GM12878 (cell line): ENCODE measurements at regions not wholly inside any gene's neighbourhood (a gene's known extent, or its start where the extent isn't known, plus 50 kb on each side); places are given as distances from the start of the nearest gene placed in this dataset.

Experiments
- ATAC-seq: fragments of 200-7000 bp; cut with Tn5 transposase; 3 replicates; pipeline ENCODE4 v1.9.1; 2020; ENCODE audit warnings: mild to moderate bottlenecking, moderate library complexity
- BruUV-seq: library from RNA; stranded (reverse); fragments of 400-500 nt; replicated peaks from 2 replicates; lab custom pipeline; 2021; lab: Mats Ljungman, UMichigan
- CTCF ChIA-PET: fragments of 300-600 bp; sonication (Branson Sonifier 250); formaldehyde crosslinking; extraction: SDS; loops from one replicate; lab custom pipeline; 2021; ENCODE audit warnings: inconsistent platforms; lab: Yijun Ruan, JAX
- POLR2A ChIA-PET: fragments of 350-600 bp; formaldehyde crosslinking; extraction: SDS; loops from one replicate; lab custom pipeline; 2021; ENCODE audit warnings: inconsistent platforms; lab: Charles Lee
- RAD21 ChIA-PET: fragments of 300-600 bp; sonication (Branson Sonifier 250); formaldehyde crosslinking; loops from one replicate; lab custom pipeline; 2023; ENCODE audit warnings: antibody characterized with exemption; ENCODE audit not compliant: unreplicated experiment; lab: Charles Lee
- SMC1A ChIA-PET: fragments of 300-600 bp; sonication (Branson Sonifier 250); formaldehyde crosslinking; loops from one replicate; lab custom pipeline; 2023; ENCODE audit not compliant: unreplicated experiment, uncharacterized antibody; lab: Charles Lee
- DNase-seq: peaks from one replicate; pipeline ENCODE4 v3.0.0-alpha.2; 2011; ENCODE audit warnings: low read depth, low spot score
- FAIRE-seq: peaks from 3 replicates; lab custom pipeline; 2011; peaks lifted over from hg19 to GRCh38; lab: Jason Lieb, UNC
- H2AFZ ChIP-seq: 2 replicates; pipeline ENCODE4 v1.6.0; 2011; ENCODE audit warnings: low read depth, low read length, control low read depth; ENCODE audit not compliant: control insufficient read depth
- H3K27ac ChIP-seq: 2 replicates; pipeline ENCODE4 v1.5.1; 2011; ENCODE audit warnings: control low read depth; ENCODE audit not compliant: control insufficient read depth, insufficient read depth
- H3K27me3 ChIP-seq, 2 experiments: replicated peaks in 1 of 2; 2 replicates each; pipeline versions ENCODE4 v1.6.0 to v1.6.1; 2011; ENCODE audit warnings: low read length in 1 of 2; ENCODE audit not compliant: control insufficient read depth in 2 of 2, insufficient read depth in 2 of 2
- H3K36me3 ChIP-seq, 2 experiments: 2 replicates each; pipeline ENCODE4 v1.5.1; 2011; ENCODE audit warnings: low read length in 1 of 2; ENCODE audit not compliant: control insufficient read depth in 2 of 2, insufficient read depth in 2 of 2
- H3K4me1 ChIP-seq: 2 replicates; pipeline ENCODE4 v1.6.1; 2011; ENCODE audit warnings: mild to moderate bottlenecking, low read length, moderate library complexity, mixed read lengths; ENCODE audit not compliant: control insufficient read depth, insufficient read depth
- H3K4me2 ChIP-seq: 2 replicates; pipeline ENCODE4 v1.6.0; 2011; ENCODE audit warnings: control low read depth; ENCODE audit not compliant: control insufficient read depth, insufficient read depth
- H3K4me3 ChIP-seq: fragments of 200-600 bp; sonication (generic); 2 replicates; pipeline ENCODE4 v1.5.1; 2016
- H3K79me2 ChIP-seq: 2 replicates; pipeline ENCODE4 v1.6.0; 2011; ENCODE audit warnings: low read length; ENCODE audit not compliant: control insufficient read depth, insufficient read depth
- H3K9ac ChIP-seq: 2 replicates; pipeline ENCODE4 v1.8.0; 2011; ENCODE audit warnings: low read length, control low read depth, mixed read lengths; ENCODE audit not compliant: control insufficient read depth, insufficient read depth
- H3K9me3 ChIP-seq: replicated peaks from 3 replicates; pipeline ENCODE4 v1.5.1; 2011; ENCODE audit warnings: mild to moderate bottlenecking, low read length; ENCODE audit not compliant: control insufficient read depth, insufficient read depth
- H4K20me1 ChIP-seq: 2 replicates; pipeline ENCODE4 v1.6.0; 2011; ENCODE audit not compliant: control insufficient read depth, insufficient read depth
- BMI1 ChIP-seq: fragments of 450-650 bp; IDR thresholded peaks from 2 replicates; pipeline ENCODE4 v1.6.1; 2016; ENCODE audit warnings: mild to moderate bottlenecking, moderate library complexity, borderline replicate concordance
- CHD2 ChIP-seq: IDR thresholded peaks from 2 replicates; pipeline ENCODE4 v1.6.1; 2011; ENCODE audit warnings: low read depth, low read length, improper control_type of control experiment, borderline replicate concordance
- HSF1 ChIP-seq: fragments of 150-350 bp; IDR thresholded peaks from 2 replicates; pipeline ENCODE4 v1.6.1; 2014; ENCODE audit warnings: mild to moderate bottlenecking, low read depth, low read length
- NFIC ChIP-seq: IDR thresholded peaks from 2 replicates; pipeline ENCODE4 v1.6.1; 2012; ENCODE audit warnings: low read depth, mild to moderate bottlenecking, inconsistent platforms, low read length, moderate library complexity
- NR2C1 ChIP-seq: fragments of 450-650 bp; IDR thresholded peaks from 2 replicates; pipeline ENCODE4 v1.6.1; 2017; ENCODE audit warnings: antibody characterized with exemption, mild to moderate bottlenecking, moderate library complexity
- POLR2AphosphoS2 ChIP-seq: IDR thresholded peaks from 2 replicates; pipeline ENCODE4 v1.6.1; 2011; ENCODE audit warnings: low read depth, mild to moderate bottlenecking, low read length, improper control_type of control experiment, moderate library complexity
- RBBP5 ChIP-seq: fragments of 200-600 bp; sonication (generic); conservative IDR thresholded peaks from 2 replicates; pipeline ENCODE4 v1.6.1; 2016
- SMAD5 ChIP-seq: IDR thresholded peaks from 2 replicates; pipeline ENCODE4 v1.6.1; 2016; ENCODE audit warnings: antibody characterized with exemption, low read depth
- WGBS: methylation state at CpG from one replicate; pipeline ENCODE4 v1.1.6; 2016; ENCODE audit warnings: low lambda C conversion rate; ENCODE audit not compliant: insufficient replicate concordance, insufficient coverage; ENCODE audit errors: missing lambda C conversion rate; 5-methylcytosine and 5-hydroxymethylcytosine counted together
- in situ Hi-C: fragments of 300-500 bp; cut with MboI; formaldehyde crosslinking; loops from 9 replicates; pipeline ENCODE4 v1.14.3; 2018; ENCODE audit warnings: mixed read lengths
- intact Hi-C: fragments of 100-400 bp; cut with micrococcal nuclease; formaldehyde crosslinking; loops from one replicate; pipeline ENCODE4 v1.14.2; 2022; ENCODE audit not compliant: unreplicated experiment

GRCh38 chr2:216572582-216573578, 60.3 kb upstream of the IGFBP2 start (continued):
- TF ChIP-seq NFIC, result no peak
- no peak for TF ChIP-seq POLR2AphosphoS2
- TF ChIP-seq SMAD5, result no peak
- TF ChIP-seq CHD2, result no peak
- TF ChIP-seq BMI1, result no peak

- ChIA-PET RAD21 (no interaction called here), CTCF (interaction anchor here (0.6 to 1.7 kb wide), 3 partner anchors 10 to 214 kb away, joined by 3 to 4 read pairs (median 3); no protein-coding TSS in a partner anchor), SMC1A (interaction anchor here (1.0 kb wide), 1 partner anchor 9 kb away, joined by 3 read pairs; no protein-coding TSS in a partner anchor), POLR2A (no interaction called here)
- TF ChIP-seq HSF1 (no peak), NR2C1 (no peak), RBBP5 (no peak)
- no peak for ATAC-seq
- Histone ChIP-seq H3K27me3 (no peaks in the 10 kb centered on the region; a peak in 1 of 4 replicates), H3K27ac (no peak overlapping the region), H3K9ac (no peak overlapping the region), H3K9me3 (no peaks in the 10 kb centered on the region; the same call in 2 of the 3 replicates), H3K79me2 (no peaks in the 10 kb centered on the region), H4K20me1 (no peaks in the 10 kb centered on the region), H2AFZ (no peak overlapping the region), H3K4me3 (no peak overlapping the region), H3K36me3 (no peaks in the 10 kb centered on the region), H3K4me2 (no peak overlapping the region), H3K4me1 (no peaks in the 10 kb centered on the region)
- FAIRE-seq, result no peak
- in situ Hi-C loops (no loop called here), intact Hi-C loops (no loop called here)
- DNase-seq, result no peak
- BruUV-seq, result no TSS peak
- whole genome bisulfite sequencing, result 12% methylated on average over 2 of the region's 2 CpGs
These were observed 59.2 kb upstream of the IGFBP2 start for GRCh38 chr2:216574046-216574445.
